ENCODE measurements at regions not wholly inside any gene's neighbourhood (a gene's known extent, or its start where the extent isn't known, plus 50 kb on each side); places are given as distances from the start of the nearest gene placed in this dataset.

GRCh38 chr2:217402144-217402543, 542.3 kb upstream of the TNP1 start:
- Mint-ChIP-seq H3K27me3 (no peaks in the 10 kb centered on the region), H3K4me3 (no peak overlapping the region), H3K27ac (no peak overlapping the region), H3K9me3 (peaks cover 4 to 13% of the 10 kb centered on the region in 2 donors), H3K4me1 (peaks cover 14% of the 10 kb centered on the region)
- no peak for ATAC-seq
- no peak for DNase-seq

GRCh38 chr2:217399291-217399690, 539.4 kb upstream of the TNP1 start:
- H3K27ac Mint-ChIP-seq: no peak overlapping the region
- ATAC-seq: no peak

DNA sequence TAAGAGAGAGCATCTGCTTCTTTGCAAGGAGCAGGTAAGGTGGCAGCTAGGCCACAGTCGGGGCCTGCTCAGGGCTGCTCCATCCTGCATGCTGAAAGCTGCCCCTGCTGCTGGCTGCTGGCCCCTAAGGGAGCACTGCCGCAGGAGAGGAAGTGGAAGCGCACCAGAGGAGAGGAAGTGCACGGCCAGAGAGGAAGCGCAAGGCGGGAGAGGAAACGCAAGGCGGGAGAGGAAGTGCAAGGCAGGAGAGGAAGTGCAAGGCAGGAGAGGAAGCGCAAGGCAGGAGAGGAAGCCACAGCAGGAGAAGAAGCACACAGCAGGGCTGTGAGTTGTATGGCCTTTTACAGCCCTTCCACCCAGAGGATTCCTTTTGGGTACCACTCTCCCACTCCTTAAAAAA, 539.0 kb upstream of the TNP1 start:
- Mint-ChIP-seq H3K27ac (no peak overlapping the region), H3K27me3 (no peaks in the 10 kb centered on the region), H3K4me1 (peaks cover 10% of the 10 kb centered on the region), H3K4me3 (peak overlapping the region; percentile 33 to 34), H3K9me3 (peaks cover 4 to 13% of the 10 kb centered on the region in 2 donors)
- ATAC-seq: peak; percentile 40
- peak in 1 of 2 donors; percentile 8 for DNase-seq

More at GRCh38 chr2:217399291-217399690, 539.4 kb upstream of the TNP1 start:
- peaks cover 10% of the 10 kb centered on the region for H3K4me1 Mint-ChIP-seq
- no peak overlapping the region for H3K4me3 Mint-ChIP-seq
- H3K9me3 Mint-ChIP-seq: peaks cover 4 to 13% of the 10 kb centered on the region in 2 donors
- H3K27me3 Mint-ChIP-seq: no peaks in the 10 kb centered on the region
- DNase-seq: no peak

DNA sequence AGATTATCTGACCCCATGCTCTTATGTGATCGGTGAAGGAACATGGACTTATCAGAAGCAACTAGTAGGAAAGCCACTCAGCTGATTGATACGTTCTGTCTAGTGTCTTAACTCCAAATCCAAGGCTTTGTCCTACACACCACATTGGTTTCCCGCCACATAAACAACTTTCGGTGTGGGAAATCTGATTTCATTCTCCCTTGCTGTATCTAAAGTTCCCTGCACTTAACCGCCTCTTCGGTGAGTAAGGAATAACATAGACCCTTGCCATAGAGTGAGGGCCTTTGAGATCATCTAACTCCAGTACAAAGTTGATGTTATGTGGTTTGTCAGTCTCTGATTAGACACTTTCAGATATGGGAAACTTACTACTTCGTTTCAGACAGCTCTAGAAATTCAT, 538.2 kb upstream of the TNP1 start:
- H3K9me3 Mint-ChIP-seq: peaks cover 4 to 17% of the 10 kb centered on the region in 2 donors
- H3K27ac Mint-ChIP-seq: no peak overlapping the region
- DNase-seq: no peak
- H3K27me3 Mint-ChIP-seq: no peaks in the 10 kb centered on the region
- no peak overlapping the region for H3K4me3 Mint-ChIP-seq
- ATAC-seq: no peak
- H3K4me1 Mint-ChIP-seq: peaks cover 10% of the 10 kb centered on the region

DNA sequence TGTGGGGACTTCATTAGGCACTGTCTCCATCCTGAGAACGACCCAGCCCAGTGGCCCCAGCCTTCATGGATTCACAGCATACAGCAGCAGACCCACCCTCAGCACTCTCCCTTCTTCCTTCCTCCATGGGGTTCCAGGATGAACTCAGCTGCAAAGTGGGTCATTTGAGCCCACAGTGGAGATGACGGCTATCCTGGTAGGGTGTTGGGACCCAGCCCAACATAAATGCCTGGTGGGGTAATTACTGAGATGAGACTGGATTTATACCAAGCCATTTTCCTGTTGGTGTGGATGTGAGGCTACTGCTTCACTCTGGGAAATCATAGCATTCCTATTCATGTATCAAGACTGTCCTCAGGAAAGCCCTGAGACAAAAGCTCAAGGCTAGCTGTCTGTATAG, 536.7 kb upstream of the TNP1 start:
- ATAC-seq (no peak), DNase-seq (no peak)
- Mint-ChIP-seq H3K27ac (no peak overlapping the region), H3K27me3 (no peaks in the 10 kb centered on the region), H3K4me1 (peaks cover 10% of the 10 kb centered on the region), H3K4me3 (no peak overlapping the region), H3K9me3 (peaks cover 8 to 32% of the 10 kb centered on the region in 2 donors)

DNA sequence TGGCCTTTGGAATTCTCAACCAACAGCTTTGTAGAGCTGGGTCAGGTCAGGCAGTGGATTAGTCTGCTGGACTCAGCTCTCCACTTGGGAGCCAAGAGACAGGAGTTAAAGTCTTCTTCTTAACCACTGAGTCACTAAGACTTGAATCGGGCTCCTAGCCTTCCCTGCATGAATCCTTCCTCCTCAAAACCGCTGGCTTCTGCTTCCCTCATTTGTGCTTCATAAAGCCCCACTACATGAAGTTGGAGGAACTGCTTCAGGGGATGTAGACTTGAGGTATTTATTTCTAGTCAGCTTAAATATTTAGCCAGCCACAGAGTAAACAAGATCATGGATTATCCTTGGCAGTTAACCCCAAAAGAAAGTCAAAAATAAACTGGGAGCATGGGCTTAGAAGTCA, 536.3 kb upstream of the TNP1 start:
- no peak overlapping the region for H3K4me3 Mint-ChIP-seq

DNA sequence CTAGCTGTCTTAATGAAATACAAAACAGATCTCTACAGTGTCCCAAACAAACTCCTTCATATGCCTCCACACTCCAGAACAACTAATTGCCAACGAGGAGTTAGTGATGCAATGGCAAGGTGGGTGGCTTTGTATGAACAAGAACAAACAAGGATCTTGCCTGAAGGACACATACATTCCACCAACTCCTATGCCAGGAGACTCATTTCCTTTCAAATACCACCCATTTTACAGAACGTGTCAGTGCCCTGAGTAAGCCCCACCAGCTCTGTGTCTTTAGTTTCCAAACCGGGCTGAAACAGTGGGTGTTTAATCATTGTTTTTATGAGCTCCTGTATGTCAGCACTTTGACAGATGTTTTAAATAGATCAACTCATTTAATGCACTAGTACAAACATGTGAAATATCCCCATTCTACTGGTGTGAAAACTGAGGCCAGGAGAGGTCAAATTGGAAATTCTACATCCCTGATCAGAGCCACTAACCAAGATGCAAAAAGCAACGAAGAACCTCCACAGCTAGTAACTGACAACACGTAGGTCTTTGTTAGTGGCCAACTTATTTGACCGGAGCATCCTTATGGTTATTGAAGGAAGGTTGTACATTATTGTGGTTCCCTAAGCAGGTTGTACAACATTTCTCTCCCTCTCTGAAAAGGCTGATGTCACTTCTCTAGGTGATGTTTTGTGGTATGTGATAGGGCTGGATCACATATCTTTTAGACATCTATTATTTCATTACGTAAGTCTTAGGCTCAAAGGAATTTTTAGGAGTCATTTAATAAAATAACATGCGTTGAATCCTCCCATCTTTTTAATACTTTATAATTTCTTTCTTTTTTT, 534.9 kb upstream of the TNP1 start:
- Mint-ChIP-seq H3K4me1 (peaks cover 10% of the 10 kb centered on the region), H3K27me3 (no peaks in the 10 kb centered on the region), H3K9me3 (peaks cover 11 to 41% of the 10 kb centered on the region in 2 donors), H3K27ac (no peak overlapping the region), H3K4me3 (no peak overlapping the region)
- ATAC-seq (no peak), DNase-seq (no peak)

More for the DNA sequence above, 536.3 kb upstream of the TNP1 start:
- ATAC-seq (no peak), DNase-seq (no peak)
- peaks cover 10% of the 10 kb centered on the region for H3K4me1 Mint-ChIP-seq
- no peak overlapping the region for H3K27ac Mint-ChIP-seq
- H3K27me3 Mint-ChIP-seq: no peaks in the 10 kb centered on the region
- H3K9me3 Mint-ChIP-seq: peaks cover 11 to 33% of the 10 kb centered on the region in 2 donors

DNA sequence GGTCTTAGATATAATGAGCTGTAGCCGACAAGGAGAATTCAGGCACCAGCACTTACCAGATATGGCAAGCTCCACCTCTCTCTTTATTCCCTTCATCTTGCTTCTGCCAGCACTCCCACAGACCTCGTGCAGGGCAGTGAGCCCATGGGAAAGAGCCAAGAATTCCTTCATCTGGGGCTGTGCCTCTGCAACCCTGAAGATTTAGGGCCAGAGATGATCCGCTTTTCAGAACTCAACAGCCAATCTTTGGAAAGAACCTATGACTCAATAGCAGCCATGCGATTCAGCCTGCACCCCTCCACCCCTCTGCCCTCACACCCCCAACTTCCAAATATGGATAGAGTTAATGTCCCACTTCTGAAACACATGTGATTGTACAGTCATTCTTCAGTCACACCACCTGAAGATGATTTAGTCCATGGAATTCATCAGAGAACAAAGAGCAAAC, 533.7 kb upstream of the TNP1 start:
- no peak for DNase-seq
- no peak overlapping the region for H3K4me3 Mint-ChIP-seq
- no peaks in the 10 kb centered on the region for H3K27me3 Mint-ChIP-seq
- H3K4me1 Mint-ChIP-seq: peaks cover 4% of the 10 kb centered on the region
- peaks cover 7 to 36% of the 10 kb centered on the region in 2 donors for H3K9me3 Mint-ChIP-seq
- no peak overlapping the region for H3K27ac Mint-ChIP-seq
- no peak for ATAC-seq

- H3K9me3 Mint-ChIP-seq: peaks cover 7 to 35% of the 10 kb centered on the region in 2 donors
- no peak overlapping the region for H3K27ac Mint-ChIP-seq
- H3K4me3 Mint-ChIP-seq: no peak overlapping the region
- no peak for ATAC-seq
- peaks cover 2% of the 10 kb centered on the region for H3K4me1 Mint-ChIP-seq
- no peaks in the 10 kb centered on the region for H3K27me3 Mint-ChIP-seq
- no peak for DNase-seq
Observed at GRCh38 chr2:217392930-217393584, 533.2 kb upstream of the TNP1 start.

DNA sequence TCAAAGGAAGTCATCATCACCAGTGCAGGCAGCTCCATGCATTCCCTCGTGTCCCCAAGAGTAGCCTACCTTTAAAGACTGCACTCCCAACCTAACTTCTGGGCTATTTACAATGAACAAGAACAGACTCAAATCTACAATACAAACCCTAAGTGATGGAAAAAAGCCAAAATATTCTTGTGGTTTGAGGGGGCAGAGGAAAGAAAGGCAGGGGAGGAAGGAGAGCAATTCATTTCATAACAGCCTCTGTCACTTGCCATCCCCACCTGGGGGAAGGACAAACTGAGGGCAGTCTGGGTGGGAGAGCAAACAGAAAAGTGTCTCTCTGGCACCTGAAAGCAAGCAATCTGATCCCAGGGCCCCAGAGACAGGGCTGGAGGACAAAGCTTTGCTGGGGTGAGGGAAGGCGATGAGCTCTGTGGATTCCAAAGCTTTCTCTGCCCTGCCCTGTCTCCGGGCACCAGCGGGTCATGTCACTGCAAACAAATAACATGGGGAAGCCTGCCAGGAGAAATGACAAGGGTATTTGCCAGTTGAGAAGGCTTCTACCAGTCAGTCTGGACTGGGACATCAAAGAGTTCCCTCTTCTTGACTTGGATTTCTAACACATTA, 528.0 kb upstream of the TNP1 start:
- H3K27me3 Mint-ChIP-seq: no peaks in the 10 kb centered on the region
- H3K4me1 Mint-ChIP-seq: peaks cover 19% of the 10 kb centered on the region
- DNase-seq (no peak), ATAC-seq (no peak)
- peak overlapping the region in 1 of 2 donors; percentile 7 for H3K27ac Mint-ChIP-seq
- peak overlapping the region in 1 of 2 donors; percentile 26 for H3K4me3 Mint-ChIP-seq
- H3K9me3 Mint-ChIP-seq: peaks cover 7 to 36% of the 10 kb centered on the region in 2 donors

DNA sequence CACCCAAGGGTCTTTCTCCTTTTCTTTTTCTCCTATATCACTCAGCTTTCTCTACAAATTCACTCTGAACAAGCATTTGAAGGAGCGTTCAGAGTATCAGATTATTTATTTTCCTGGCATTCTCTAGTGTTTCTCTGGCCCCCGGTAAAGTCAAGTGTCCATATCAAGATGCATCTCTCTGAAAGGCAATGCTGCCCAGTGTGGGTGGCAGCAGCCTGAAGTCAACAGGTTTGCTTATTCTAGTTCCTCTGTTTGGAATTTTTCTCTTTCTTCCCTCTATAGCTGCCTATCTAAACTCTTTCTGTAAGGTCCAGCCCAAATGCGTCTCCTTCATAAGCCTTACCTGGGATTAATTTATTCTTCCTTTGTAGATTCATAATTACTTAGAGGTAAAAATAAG, 526.2 kb upstream of the TNP1 start:
- no peaks in the 10 kb centered on the region for H3K27me3 Mint-ChIP-seq
- no peak overlapping the region for H3K27ac Mint-ChIP-seq
- peaks cover 22% of the 10 kb centered on the region for H3K4me1 Mint-ChIP-seq

DNA sequence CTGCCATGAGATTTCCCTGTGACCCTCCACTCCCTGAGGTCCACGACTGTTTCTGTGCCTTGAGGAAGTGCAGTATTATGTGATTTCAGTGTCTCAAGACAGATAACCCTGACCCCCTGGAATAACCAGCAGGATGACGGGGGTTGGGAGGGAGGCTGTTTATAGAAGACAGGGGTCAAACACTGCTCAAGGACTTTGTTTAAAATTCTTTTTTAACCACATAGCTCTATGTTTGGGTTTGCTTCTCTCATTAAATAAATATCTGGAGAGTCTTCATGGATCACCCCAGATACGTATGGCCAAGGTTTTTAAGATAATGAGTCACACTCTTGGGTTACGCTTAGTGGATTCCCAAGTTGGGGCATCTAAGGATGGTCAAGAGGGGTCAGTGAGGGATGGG, 523.8 kb upstream of the TNP1 start:
- Mint-ChIP-seq H3K4me3 (no peak overlapping the region), H3K27ac (no peak overlapping the region), H3K9me3 (peaks cover 5 to 7% of the 10 kb centered on the region in 2 donors), H3K27me3 (no peaks in the 10 kb centered on the region), H3K4me1 (peaks cover 22% of the 10 kb centered on the region)
- DNase-seq (no peak), ATAC-seq (no peak)

More for the DNA sequence above, 526.2 kb upstream of the TNP1 start:
- DNase-seq (no peak), ATAC-seq (no peak)
- Mint-ChIP-seq H3K4me3 (no peak overlapping the region), H3K9me3 (peaks cover 0 to 18% of the 10 kb centered on the region in 2 donors)

- Mint-ChIP-seq H3K27ac (no peak overlapping the region), H3K9me3 (peaks cover 5 to 7% of the 10 kb centered on the region in 2 donors), H3K27me3 (no peaks in the 10 kb centered on the region), H3K4me1 (peaks cover 17% of the 10 kb centered on the region), H3K4me3 (no peak overlapping the region)
- ATAC-seq: peak; percentile 31
- no peak for DNase-seq
Observed at GRCh38 chr2:217382794-217383193, 522.9 kb upstream of the TNP1 start.

DNA sequence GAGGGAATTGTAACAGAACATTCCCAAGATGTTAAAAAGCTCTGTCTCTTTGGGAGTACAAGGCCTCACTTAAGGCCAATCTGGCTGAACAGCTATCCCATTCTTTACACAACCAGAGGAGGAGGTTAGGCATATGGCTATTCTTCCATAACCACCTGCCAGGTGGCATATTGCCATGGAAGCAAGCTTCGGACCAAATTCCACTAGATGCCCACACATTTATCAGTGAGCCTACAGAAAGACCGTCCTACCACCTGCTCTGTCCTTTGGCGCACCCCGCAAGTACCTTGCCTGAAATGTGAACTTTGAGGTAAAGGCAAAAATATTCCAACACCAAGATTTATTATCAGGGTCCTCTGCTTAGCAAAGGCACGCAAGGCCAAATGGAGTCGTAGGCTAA, 519.9 kb upstream of the TNP1 start:
- no peak overlapping the region for H3K4me3 Mint-ChIP-seq
- no peaks in the 10 kb centered on the region for H3K27me3 Mint-ChIP-seq
- H3K4me1 Mint-ChIP-seq: peaks cover 11% of the 10 kb centered on the region
- H3K27ac Mint-ChIP-seq: no peak overlapping the region
- DNase-seq (no peak), ATAC-seq (no peak)
- H3K9me3 Mint-ChIP-seq: peaks cover 5 to 13% of the 10 kb centered on the region in 2 donors

- Mint-ChIP-seq H3K27me3 (no peaks in the 10 kb centered on the region), H3K27ac (no peak overlapping the region), H3K4me1 (no peaks in the 10 kb centered on the region), H3K4me3 (no peak overlapping the region), H3K9me3 (peaks cover 4 to 6% of the 10 kb centered on the region in 2 donors)
- no peak for DNase-seq
- ATAC-seq: no peak
Observed at GRCh38 chr2:217372794-217373193, 512.9 kb upstream of the TNP1 start.

GRCh38 chr2:217371781-217372213, 511.9 kb upstream of the TNP1 start:
- H3K27ac Mint-ChIP-seq: no peak overlapping the region
- DNase-seq (no peak), ATAC-seq (no peak)
- H3K4me3 Mint-ChIP-seq: no peak overlapping the region
- no peaks in the 10 kb centered on the region for H3K27me3 Mint-ChIP-seq
- no peaks in the 10 kb centered on the region for H3K9me3 Mint-ChIP-seq
- no peaks in the 10 kb centered on the region for H3K4me1 Mint-ChIP-seq

All from stimulated activated naive CD8-positive, alpha-beta T cell treated with anti-CD3 and anti-CD28 coated beads, Interleukin-15, amount 100 ng/mL, for 72 hours (primary cell).